K562 (cell line): ENCODE measurements at regions not wholly inside any gene's neighbourhood (a gene's known extent, or its start where the extent isn't known, plus 50 kb on each side); places are given as distances from the start of the nearest gene placed in this dataset.
"Not testable (repeated sequence)": the region's sequence is repeated elsewhere in the genome, so short reads cannot be mapped to it uniquely, and the experiment has no call there.

ENCODE experiments used
- E2F1 ChIP-seq: sonication (generic); formaldehyde crosslinking; IDR thresholded peaks from 2 replicates; pipeline ENCODE4 v1.8.1; 2023; ENCODE audit warnings: mild to moderate bottlenecking, missing genetic modification reagents, moderate library complexity
- EP300 ChIP-seq: IDR thresholded peaks from 2 replicates; pipeline ENCODE4 v1.6.1; 2012; ENCODE audit warnings: low read length, improper control_type of control experiment
- NFYB ChIP-seq: IDR thresholded peaks from 2 replicates; pipeline ENCODE4 v1.6.1; 2011; ENCODE audit warnings: mild to moderate bottlenecking, moderate library complexity; ENCODE audit not compliant: insufficient read length; ENCODE audit errors: extremely low read depth
- POLR2AphosphoS5 ChIP-seq: IDR thresholded peaks from 2 replicates; pipeline ENCODE4 v1.6.1; 2011; ENCODE audit warnings: mild to moderate bottlenecking, low read depth, low read length, moderate library complexity; ENCODE audit not compliant: control insufficient read depth, insufficient read depth
- RAD51 ChIP-seq: fragments of 450-650 bp; IDR thresholded peaks from 2 replicates; pipeline ENCODE4 v1.7.1; 2016; ENCODE audit warnings: low read depth, mild to moderate bottlenecking, borderline replicate concordance
- SOX6 ChIP-seq: fragments of 450-650 bp; IDR thresholded peaks from 2 replicates; pipeline ENCODE4 v1.6.1; 2014; ENCODE audit warnings: mild to moderate bottlenecking
- ZEB2 ChIP-seq: fragments of 450-650 bp; IDR thresholded peaks from 2 replicates; pipeline ENCODE4 v1.6.1; 2016
- TF ChIP-seq, protein P1 (sequence below): fragments of 250-450 bp; sonication (Bioruptor Pico); IDR thresholded peaks from 2 replicates; pipeline ENCODE4 v1.5.0; 2020; ENCODE audit warnings: mild to moderate bottlenecking, borderline replicate concordance
- TF ChIP-seq, protein P2 (sequence below), 3 experiments: IDR thresholded peaks in 2 of 3; conservative IDR thresholded peaks in 1 of 3; 2 replicates each; pipeline ENCODE4 v1.5.1; 2011 to 2012; ENCODE audit warnings: low read length in 3 of 3, mild to moderate bottlenecking in 3 of 3, control low read depth in 2 of 3, improper control_type of control experiment in 1 of 3, inconsistent platforms in 1 of 3, low read depth in 1 of 3, mixed read lengths in 1 of 3, moderate library complexity in 1 of 3; ENCODE audit not compliant: insufficient read depth in 2 of 3
- TF ChIP-seq, protein P3 (sequence below): fragments of 150-350 bp; IDR thresholded peaks from 2 replicates; pipeline ENCODE4 v1.6.1; 2014; ENCODE audit warnings: low read depth, mild to moderate bottlenecking, low read length, borderline replicate concordance

- not testable (repeated sequence) for TF ChIP-seq NFYB; ZEB2; EP300; RAD51; SOX6; E2F1 (CRISPR knock-in tag); POLR2AphosphoS5
- TF ChIP-seq, protein P1, sequence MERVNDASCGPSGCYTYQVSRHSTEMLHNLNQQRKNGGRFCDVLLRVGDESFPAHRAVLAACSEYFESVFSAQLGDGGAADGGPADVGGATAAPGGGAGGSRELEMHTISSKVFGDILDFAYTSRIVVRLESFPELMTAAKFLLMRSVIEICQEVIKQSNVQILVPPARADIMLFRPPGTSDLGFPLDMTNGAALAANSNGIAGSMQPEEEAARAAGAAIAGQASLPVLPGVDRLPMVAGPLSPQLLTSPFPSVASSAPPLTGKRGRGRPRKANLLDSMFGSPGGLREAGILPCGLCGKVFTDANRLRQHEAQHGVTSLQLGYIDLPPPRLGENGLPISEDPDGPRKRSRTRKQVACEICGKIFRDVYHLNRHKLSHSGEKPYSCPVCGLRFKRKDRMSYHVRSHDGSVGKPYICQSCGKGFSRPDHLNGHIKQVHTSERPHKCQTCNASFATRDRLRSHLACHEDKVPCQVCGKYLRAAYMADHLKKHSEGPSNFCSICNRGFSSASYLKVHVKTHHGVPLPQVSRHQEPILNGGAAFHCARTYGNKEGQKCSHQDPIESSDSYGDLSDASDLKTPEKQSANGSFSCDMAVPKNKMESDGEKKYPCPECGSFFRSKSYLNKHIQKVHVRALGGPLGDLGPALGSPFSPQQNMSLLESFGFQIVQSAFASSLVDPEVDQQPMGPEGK, result not testable (repeated sequence)
- TF ChIP-seq, protein P2, sequence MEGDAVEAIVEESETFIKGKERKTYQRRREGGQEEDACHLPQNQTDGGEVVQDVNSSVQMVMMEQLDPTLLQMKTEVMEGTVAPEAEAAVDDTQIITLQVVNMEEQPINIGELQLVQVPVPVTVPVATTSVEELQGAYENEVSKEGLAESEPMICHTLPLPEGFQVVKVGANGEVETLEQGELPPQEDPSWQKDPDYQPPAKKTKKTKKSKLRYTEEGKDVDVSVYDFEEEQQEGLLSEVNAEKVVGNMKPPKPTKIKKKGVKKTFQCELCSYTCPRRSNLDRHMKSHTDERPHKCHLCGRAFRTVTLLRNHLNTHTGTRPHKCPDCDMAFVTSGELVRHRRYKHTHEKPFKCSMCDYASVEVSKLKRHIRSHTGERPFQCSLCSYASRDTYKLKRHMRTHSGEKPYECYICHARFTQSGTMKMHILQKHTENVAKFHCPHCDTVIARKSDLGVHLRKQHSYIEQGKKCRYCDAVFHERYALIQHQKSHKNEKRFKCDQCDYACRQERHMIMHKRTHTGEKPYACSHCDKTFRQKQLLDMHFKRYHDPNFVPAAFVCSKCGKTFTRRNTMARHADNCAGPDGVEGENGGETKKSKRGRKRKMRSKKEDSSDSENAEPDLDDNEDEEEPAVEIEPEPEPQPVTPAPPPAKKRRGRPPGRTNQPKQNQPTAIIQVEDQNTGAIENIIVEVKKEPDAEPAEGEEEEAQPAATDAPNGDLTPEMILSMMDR (IDR thresholded peaks at IDR 0.05 in 2 of 3, conservative IDR thresholded peaks at IDR 0.05 in 1 of 3; ENCODE audit: insufficient read depth in 2 of 3, low read depth in 1 of 3, low read length in 3 of 3), result not testable (repeated sequence)
- TF ChIP-seq, protein P3, sequence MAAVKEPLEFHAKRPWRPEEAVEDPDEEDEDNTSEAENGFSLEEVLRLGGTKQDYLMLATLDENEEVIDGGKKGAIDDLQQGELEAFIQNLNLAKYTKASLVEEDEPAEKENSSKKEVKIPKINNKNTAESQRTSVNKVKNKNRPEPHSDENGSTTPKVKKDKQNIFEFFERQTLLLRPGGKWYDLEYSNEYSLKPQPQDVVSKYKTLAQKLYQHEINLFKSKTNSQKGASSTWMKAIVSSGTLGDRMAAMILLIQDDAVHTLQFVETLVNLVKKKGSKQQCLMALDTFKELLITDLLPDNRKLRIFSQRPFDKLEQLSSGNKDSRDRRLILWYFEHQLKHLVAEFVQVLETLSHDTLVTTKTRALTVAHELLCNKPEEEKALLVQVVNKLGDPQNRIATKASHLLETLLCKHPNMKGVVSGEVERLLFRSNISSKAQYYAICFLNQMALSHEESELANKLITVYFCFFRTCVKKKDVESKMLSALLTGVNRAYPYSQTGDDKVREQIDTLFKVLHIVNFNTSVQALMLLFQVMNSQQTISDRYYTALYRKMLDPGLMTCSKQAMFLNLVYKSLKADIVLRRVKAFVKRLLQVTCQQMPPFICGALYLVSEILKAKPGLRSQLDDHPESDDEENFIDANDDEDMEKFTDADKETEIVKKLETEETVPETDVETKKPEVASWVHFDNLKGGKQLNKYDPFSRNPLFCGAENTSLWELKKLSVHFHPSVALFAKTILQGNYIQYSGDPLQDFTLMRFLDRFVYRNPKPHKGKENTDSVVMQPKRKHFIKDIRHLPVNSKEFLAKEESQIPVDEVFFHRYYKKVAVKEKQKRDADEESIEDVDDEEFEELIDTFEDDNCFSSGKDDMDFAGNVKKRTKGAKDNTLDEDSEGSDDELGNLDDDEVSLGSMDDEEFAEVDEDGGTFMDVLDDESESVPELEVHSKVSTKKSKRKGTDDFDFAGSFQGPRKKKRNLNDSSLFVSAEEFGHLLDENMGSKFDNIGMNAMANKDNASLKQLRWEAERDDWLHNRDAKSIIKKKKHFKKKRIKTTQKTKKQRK, result not testable (repeated sequence)
These were observed 201.2 kb upstream of the MCHR2 start for GRCh38 chr6:100195244-100195643.
